Spleen (tissue), 11 donors: ENCODE measurements at regions not wholly inside any gene's neighbourhood (a gene's known extent, or its start where the extent isn't known, plus 50 kb on each side); places are given as distances from the start of the nearest gene placed in this dataset.

Source experiments
- DNase-seq: peaks from one replicate; pipeline ENCODE4 v3.0.0-alpha.2; 2020
- H3K27ac ChIP-seq, 8 donors: fragments of 200-600 bp; sonication (generic) in 7 of 8; 1 replicate in 4 of 8; 2 replicates in 4 of 8; pipeline versions ENCODE4 v1.5.0 to v1.8.0; 2016 to 2021; ENCODE audit warnings: inconsistent platforms in 4 of 8, mild to moderate bottlenecking in 4 of 8, moderate library complexity in 1 of 8
- H3K27me3 ChIP-seq, 7 donors: fragments of 200-600 bp; sonication (generic) in 6 of 7; replicated peaks in 1 of 7; 1 replicate in 4 of 7; 2 replicates in 3 of 7; pipeline versions ENCODE4 v1.5.0 to v1.8.0; 2016 to 2021; ENCODE audit warnings: inconsistent platforms in 3 of 7, mild to moderate bottlenecking in 1 of 7
- H3K36me3 ChIP-seq, 6 donors: fragments of 200-600 bp; sonication (generic) in 5 of 6; 1 replicate in 4 of 6; 2 replicates in 2 of 6; pipeline versions ENCODE4 v1.5.0 to v1.8.0; 2016 to 2021; ENCODE audit warnings: inconsistent platforms in 2 of 6
- H3K4me1 ChIP-seq, 6 donors: fragments of 200-600 bp; sonication (generic) in 5 of 6; 1 replicate in 3 of 6; 2 replicates in 3 of 6; pipeline versions ENCODE4 v1.5.0 to v1.8.0; 2016 to 2021; ENCODE audit warnings: inconsistent platforms in 3 of 6
- H3K4me3 ChIP-seq, 8 donors: fragments of 200-600 bp; sonication (generic) in 7 of 8; 1 replicate in 4 of 8; 2 replicates in 4 of 8; pipeline versions ENCODE4 v1.5.0 to v1.8.0; 2016 to 2021; ENCODE audit warnings: inconsistent platforms in 4 of 8, mild to moderate bottlenecking in 4 of 8, moderate library complexity in 2 of 8
- H3K9me3 ChIP-seq, 8 donors: fragments of 200-600 bp; sonication (generic) in 7 of 8; 1 replicate in 4 of 8; 2 replicates in 4 of 8; pipeline versions ENCODE4 v1.5.0 to v1.8.0; 2016 to 2021; ENCODE audit warnings: inconsistent platforms in 4 of 8
- CTCF ChIP-seq, 11 experiments: fragments of 200-600 bp in 7 of 11; fragments of 450-650 bp in 4 of 11; sonication (generic) in 4 of 11; IDR thresholded peaks in 8 of 11; conservative IDR thresholded peaks in 3 of 11; 1 replicate in 7 of 11; 2 replicates in 4 of 11; pipeline versions ENCODE4 v1.4.0 to v1.8.0; 2016 to 2021; ENCODE audit warnings: antibody characterized with exemption in 11 of 11, inconsistent platforms in 4 of 11, mild to moderate bottlenecking in 1 of 11
- POLR2A ChIP-seq, 3 donors: fragments of 450-650 bp; IDR thresholded peaks; one replicate each; pipeline ENCODE4 v1.5.1; 2017; ENCODE audit warnings: antibody characterized with exemption in 3 of 3, mild to moderate bottlenecking in 1 of 3
- POLR2AphosphoS5 ChIP-seq, 3 donors: sonication (generic); formaldehyde crosslinking; IDR thresholded peaks; one replicate each; pipeline ENCODE4 v1.5.1; 2017; ENCODE audit warnings: antibody characterized with exemption in 3 of 3
- WGBS, 5 donors: extraction: QIAGEN DNeasy Blood & Tissue Kit in 3 of 5; methylation state at CpG; one replicate each; pipeline versions ENCODE4 v1.1.5 to v1.1.7; 2013 to 2018; 5-methylcytosine and 5-hydroxymethylcytosine counted together
- intact Hi-C: fragments of 100-400 bp; cut with DNase I; formaldehyde crosslinking; loops from one replicate; pipeline ENCODE4 v1.15.0; 2023; ENCODE audit warnings: low total_unique reads
- donor health status: healthy with polysubstance abuse.
- donor health status: DM: no; HTN: no; CAD: no; lungs with moderate emphysema.
- donor health status: DM: no; HTN: no; CAD: no.
- donor health status: Bipolar disorder and iron deficiency.
- donor health status: healthy.
- donor health status: DM: no; HTN: no; CAD: no.
- donor health status: DM: yes; HTN: yes; CAD: no.

GRCh38 chr14:98816195-98816594 is 455.8 kb downstream of the BCL11B start:
- Histone ChIP-seq H3K27ac (no peak overlapping the region), H3K9me3 (no peaks in the 10 kb centered on the region), H3K4me1 (no peaks in the 10 kb centered on the region), H3K36me3 (no peaks in the 10 kb centered on the region), H3K4me3 (no peak overlapping the region), H3K27me3 (no peaks in the 10 kb centered on the region)
- intact Hi-C loops: no loop called here
- TF ChIP-seq POLR2A (IDR thresholded peaks at IDR 0.05) (no peak), CTCF (IDR thresholded peaks at IDR 0.05 in 8 of 11, conservative IDR thresholded peaks at IDR 0.05 in 3 of 11) (no peak), POLR2AphosphoS5 (IDR thresholded peaks at IDR 0.05) (no peak)
- no peak for DNase-seq
- 90 to 95% (median 93%) methylated on average over 8 of the region's 8 CpGs for WGBS, 5 donors

DNA sequence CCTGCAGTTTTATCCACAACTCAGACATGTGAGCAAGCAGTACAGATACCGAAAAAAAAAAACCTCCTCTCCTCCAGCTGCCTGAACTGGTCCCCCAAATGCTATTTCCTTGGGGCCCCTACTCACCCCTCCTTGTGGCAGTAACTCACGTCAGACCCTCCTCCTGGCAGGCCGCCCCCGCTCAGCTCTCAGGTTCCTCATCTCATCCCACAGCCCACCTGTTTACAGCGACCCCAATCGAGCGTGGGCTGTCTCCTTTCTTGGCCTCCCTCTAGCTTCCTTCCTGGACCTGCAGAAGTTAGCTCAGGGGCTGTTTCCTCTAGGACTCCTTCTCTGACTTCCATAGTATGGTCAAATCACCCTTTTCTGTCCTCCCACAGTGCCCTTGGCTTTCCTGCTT is 455.3 kb downstream of the BCL11B start:
- no peaks in the 10 kb centered on the region for H3K36me3 ChIP-seq
- H3K4me3 ChIP-seq: no peak overlapping the region
- 39 to 60% (median 53%) methylated on average over 7 of the region's 7 CpGs for WGBS, 5 donors

DNA sequence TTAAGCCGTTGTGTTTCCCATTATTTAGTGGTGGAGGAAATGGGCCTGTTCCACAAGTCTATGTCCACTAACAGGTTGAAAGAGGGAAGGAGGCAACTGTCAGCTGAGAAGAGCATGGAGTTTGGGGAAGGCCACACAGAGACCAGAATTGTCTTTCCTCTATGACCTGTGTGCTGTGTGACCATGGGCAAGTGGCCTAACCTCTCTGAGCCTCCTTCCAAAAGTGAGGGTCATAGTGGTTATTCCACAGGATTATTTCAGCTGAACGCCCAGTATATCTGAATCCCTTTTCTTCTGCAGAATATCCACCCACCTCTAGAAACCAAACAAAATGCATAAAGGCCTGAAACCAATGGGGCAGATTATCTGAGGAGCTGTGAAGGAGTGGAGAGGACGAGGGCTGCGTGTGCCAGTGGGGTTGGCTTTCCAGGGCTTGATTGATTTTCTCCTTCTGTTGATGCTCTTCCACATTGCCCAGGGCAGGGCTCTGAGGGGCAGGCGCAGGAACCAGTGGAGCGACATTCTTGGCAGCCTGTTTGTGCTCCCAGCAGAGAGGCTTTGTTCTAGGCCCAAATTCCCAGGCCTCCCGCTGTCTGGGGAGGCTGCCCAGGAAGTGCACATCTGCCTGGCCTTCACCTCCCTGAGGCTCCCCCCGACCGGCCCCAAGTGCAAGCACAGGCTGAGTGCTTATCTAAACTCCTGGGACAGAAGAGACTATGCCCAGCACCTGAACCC is 452.7 kb downstream of the BCL11B start:
- TF ChIP-seq POLR2AphosphoS5 (IDR thresholded peaks at IDR 0.05) (no peak), POLR2A (IDR thresholded peaks at IDR 0.05) (no peak), CTCF (IDR thresholded peaks at IDR 0.05 in 8 of 11, conservative IDR thresholded peaks at IDR 0.05 in 3 of 11) (no peak)
- Histone ChIP-seq H3K27ac (no peak overlapping the region), H3K27me3 (no peaks in the 10 kb centered on the region), H3K9me3 (no peaks in the 10 kb centered on the region), H3K4me1 (no peaks in the 10 kb centered on the region), H3K4me3 (no peak overlapping the region), H3K36me3 (no peaks in the 10 kb centered on the region)
- intact Hi-C loops: no loop called here
- WGBS, 5 donors: 53 to 67% (median 60%) methylated on average over 9 of the region's 9 CpGs
- DNase-seq: no peak

More for the DNA sequence above, 455.3 kb downstream of the BCL11B start:
- intact Hi-C loops: no loop called here
- Histone ChIP-seq H3K4me1 (no peaks in the 10 kb centered on the region), H3K9me3 (no peaks in the 10 kb centered on the region), H3K27ac (no peak overlapping the region), H3K27me3 (no peaks in the 10 kb centered on the region)
- TF ChIP-seq POLR2AphosphoS5 (IDR thresholded peaks at IDR 0.05) (no peak), CTCF (IDR thresholded peaks at IDR 0.05 in 8 of 11, conservative IDR thresholded peaks at IDR 0.05 in 3 of 11) (no peak), POLR2A (IDR thresholded peaks at IDR 0.05) (no peak)
- DNase-seq: no peak

GRCh38 chr14:98819867-98820206 is 452.2 kb downstream of the BCL11B start:
- no peak for TF ChIP-seq POLR2A (IDR thresholded peaks at IDR 0.05)
- no peak for TF ChIP-seq CTCF (IDR thresholded peaks at IDR 0.05 in 8 of 11, conservative IDR thresholded peaks at IDR 0.05 in 3 of 11)
- no peak for TF ChIP-seq POLR2AphosphoS5 (IDR thresholded peaks at IDR 0.05)
- no peaks in the 10 kb centered on the region for H3K36me3 ChIP-seq
- 25 to 65% (median 43%) methylated on average over 2 of the region's 2 CpGs for WGBS, 5 donors
- intact Hi-C loops: no loop called here
- no peaks in the 10 kb centered on the region for H3K4me1 ChIP-seq
- H3K27me3 ChIP-seq: no peaks in the 10 kb centered on the region
- H3K27ac ChIP-seq: no peak overlapping the region
- DNase-seq: no peak
- H3K9me3 ChIP-seq: no peaks in the 10 kb centered on the region
- H3K4me3 ChIP-seq: no peak overlapping the region
